ENCODE measurements at regions not wholly inside any gene's neighbourhood (a gene's known extent, or its start where the extent isn't known, plus 50 kb on each side); places are given as distances from the start of the nearest gene placed in this dataset.

GRCh38 chr5:33312571-33313549 lies 127.9 kb upstream of the TARS1 start:
- in situ Hi-C loops (cut with HindIII; ENCODE audit: low pct_ligation_motif_present, low sequenced_read_pairs), result no loop called here
- Histone ChIP-seq H3K4me3 (ENCODE audit: low read depth, low read length) (no peak overlapping the region), H3K36me3 (replicated peaks) (no peaks in the 10 kb centered on the region), H3K27me3 (replicated peaks) (no peaks in the 10 kb centered on the region), H3K27ac (peak overlapping the region; percentile 97)
- DNase-seq, result peak; percentile 97
- no peak for TF ChIP-seq CTCF (IDR thresholded peaks at IDR 0.05; ENCODE audit: low read depth, low read length, missing control alignments)

- Histone ChIP-seq H3K27me3 (replicated peaks) (no peaks in the 10 kb centered on the region), H3K36me3 (replicated peaks) (no peaks in the 10 kb centered on the region), H3K4me3 (ENCODE audit: low read depth, low read length) (no peak overlapping the region), H3K27ac (no peak overlapping the region)
- TF ChIP-seq CTCF (IDR thresholded peaks at IDR 0.05; ENCODE audit: low read depth, low read length, missing control alignments), result no peak
- in situ Hi-C loops (cut with HindIII; ENCODE audit: low pct_ligation_motif_present, low sequenced_read_pairs), result no loop called here
- DNase-seq, result no peak
These were observed 125.6 kb upstream of the TARS1 start for GRCh38 chr5:33315189-33315588.

- no peaks in the 10 kb centered on the region for H3K27me3 ChIP-seq (replicated peaks)
- H3K27ac ChIP-seq, result peak overlapping the region; percentile 14
- H3K4me3 ChIP-seq (ENCODE audit: low read depth, low read length), result no peak overlapping the region
- H3K36me3 ChIP-seq (replicated peaks), result no peaks in the 10 kb centered on the region
- in situ Hi-C loops (cut with HindIII; ENCODE audit: low pct_ligation_motif_present, low sequenced_read_pairs), result no loop called here
- TF ChIP-seq CTCF (IDR thresholded peaks at IDR 0.05; ENCODE audit: low read depth, low read length, missing control alignments), result no peak
- no peak for DNase-seq
These were observed 124.0 kb upstream of the TARS1 start for GRCh38 chr5:33316773-33317172.

- Histone ChIP-seq H3K36me3 (replicated peaks) (no peaks in the 10 kb centered on the region), H3K27ac (peak overlapping the region; percentile 13), H3K4me3 (ENCODE audit: low read depth, low read length) (no peak overlapping the region), H3K27me3 (replicated peaks) (no peaks in the 10 kb centered on the region)
- in situ Hi-C loops (cut with HindIII; ENCODE audit: low pct_ligation_motif_present, low sequenced_read_pairs), result no loop called here
- no peak for DNase-seq
- TF ChIP-seq CTCF (IDR thresholded peaks at IDR 0.05; ENCODE audit: low read depth, low read length, missing control alignments), result no peak
These were observed 123.5 kb upstream of the TARS1 start for GRCh38 chr5:33317271-33317670.

GRCh38 chr5:33319151-33319550 lies 121.6 kb upstream of the TARS1 start:
- Histone ChIP-seq H3K27me3 (replicated peaks) (no peaks in the 10 kb centered on the region), H3K27ac (no peak overlapping the region), H3K4me3 (ENCODE audit: low read depth, low read length) (no peak overlapping the region), H3K36me3 (replicated peaks) (no peaks in the 10 kb centered on the region)
- no peak for TF ChIP-seq CTCF (IDR thresholded peaks at IDR 0.05; ENCODE audit: low read depth, low read length, missing control alignments)
- in situ Hi-C loops (cut with HindIII; ENCODE audit: low pct_ligation_motif_present, low sequenced_read_pairs), result no loop called here
- no peak for DNase-seq

All from brain microvascular endothelial cell (primary cell).